NB4 (cell line): ENCODE measurements at regions not wholly inside any gene's neighbourhood (a gene's known extent, or its start where the extent isn't known, plus 50 kb on each side); places are given as distances from the start of the nearest gene placed in this dataset.

Experiments used
- DNase-seq: peaks from one replicate; pipeline ENCODE4 v3.0.0; 2010; ENCODE audit warnings: low read depth
- H3K4me3 ChIP-seq: one replicate; pipeline ENCODE4 v1.5.1; 2011; ENCODE audit warnings: mild to moderate bottlenecking, low read depth, low read length, moderate library complexity
- MAX ChIP-seq: IDR thresholded peaks from 2 replicates; pipeline ENCODE4 v1.6.1; 2011; ENCODE audit warnings: low read depth, low read length
- MYC ChIP-seq: IDR thresholded peaks from 2 replicates; pipeline ENCODE4 v1.6.1; 2011; ENCODE audit warnings: low read depth, low read length
- POLR2A ChIP-seq: IDR thresholded peaks from 2 replicates; pipeline ENCODE4 v1.6.1; 2011; ENCODE audit warnings: mild to moderate bottlenecking; ENCODE audit not compliant: insufficient read length; ENCODE audit errors: extremely low read depth
- TF ChIP-seq, protein P1 (sequence below): IDR thresholded peaks from one replicate; pipeline ENCODE4 v1.5.1; 2012; ENCODE audit warnings: low read depth, low read length

GRCh38 chr5:43852279-43852678, 249.3 kb downstream of the NNT start:
- TF ChIP-seq MYC (no peak), MAX (no peak), POLR2A (no peak)
- TF ChIP-seq, protein P1, sequence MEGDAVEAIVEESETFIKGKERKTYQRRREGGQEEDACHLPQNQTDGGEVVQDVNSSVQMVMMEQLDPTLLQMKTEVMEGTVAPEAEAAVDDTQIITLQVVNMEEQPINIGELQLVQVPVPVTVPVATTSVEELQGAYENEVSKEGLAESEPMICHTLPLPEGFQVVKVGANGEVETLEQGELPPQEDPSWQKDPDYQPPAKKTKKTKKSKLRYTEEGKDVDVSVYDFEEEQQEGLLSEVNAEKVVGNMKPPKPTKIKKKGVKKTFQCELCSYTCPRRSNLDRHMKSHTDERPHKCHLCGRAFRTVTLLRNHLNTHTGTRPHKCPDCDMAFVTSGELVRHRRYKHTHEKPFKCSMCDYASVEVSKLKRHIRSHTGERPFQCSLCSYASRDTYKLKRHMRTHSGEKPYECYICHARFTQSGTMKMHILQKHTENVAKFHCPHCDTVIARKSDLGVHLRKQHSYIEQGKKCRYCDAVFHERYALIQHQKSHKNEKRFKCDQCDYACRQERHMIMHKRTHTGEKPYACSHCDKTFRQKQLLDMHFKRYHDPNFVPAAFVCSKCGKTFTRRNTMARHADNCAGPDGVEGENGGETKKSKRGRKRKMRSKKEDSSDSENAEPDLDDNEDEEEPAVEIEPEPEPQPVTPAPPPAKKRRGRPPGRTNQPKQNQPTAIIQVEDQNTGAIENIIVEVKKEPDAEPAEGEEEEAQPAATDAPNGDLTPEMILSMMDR, result no peak
- DNase-seq, result no peak
- H3K4me3 ChIP-seq, result no peak overlapping the region

DNA sequence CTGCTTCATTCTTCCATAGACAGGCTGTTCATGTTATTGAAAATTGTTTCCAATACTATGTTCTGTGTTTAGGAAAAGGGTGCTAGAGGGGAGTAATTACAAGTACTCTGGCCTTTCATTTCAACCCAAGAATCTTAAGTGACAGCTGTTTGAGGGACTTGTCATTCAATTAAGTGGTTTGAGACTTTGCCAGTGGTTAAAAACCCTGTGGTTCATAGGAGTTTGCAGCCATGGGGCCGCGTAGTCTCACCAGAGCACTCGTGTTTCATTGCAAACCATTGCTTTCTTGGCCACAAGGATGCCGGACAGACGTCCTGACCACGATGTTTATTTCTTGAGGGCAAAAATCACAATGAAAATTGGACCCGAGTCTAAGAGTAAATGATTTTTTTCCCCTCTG, 248.8 kb downstream of the NNT start:
- no peak for TF ChIP-seq POLR2A
- TF ChIP-seq, protein P1, result no peak
- no peak for TF ChIP-seq MAX
- no peak for TF ChIP-seq MYC
- no peak overlapping the region for H3K4me3 ChIP-seq
- no peak for DNase-seq

DNA sequence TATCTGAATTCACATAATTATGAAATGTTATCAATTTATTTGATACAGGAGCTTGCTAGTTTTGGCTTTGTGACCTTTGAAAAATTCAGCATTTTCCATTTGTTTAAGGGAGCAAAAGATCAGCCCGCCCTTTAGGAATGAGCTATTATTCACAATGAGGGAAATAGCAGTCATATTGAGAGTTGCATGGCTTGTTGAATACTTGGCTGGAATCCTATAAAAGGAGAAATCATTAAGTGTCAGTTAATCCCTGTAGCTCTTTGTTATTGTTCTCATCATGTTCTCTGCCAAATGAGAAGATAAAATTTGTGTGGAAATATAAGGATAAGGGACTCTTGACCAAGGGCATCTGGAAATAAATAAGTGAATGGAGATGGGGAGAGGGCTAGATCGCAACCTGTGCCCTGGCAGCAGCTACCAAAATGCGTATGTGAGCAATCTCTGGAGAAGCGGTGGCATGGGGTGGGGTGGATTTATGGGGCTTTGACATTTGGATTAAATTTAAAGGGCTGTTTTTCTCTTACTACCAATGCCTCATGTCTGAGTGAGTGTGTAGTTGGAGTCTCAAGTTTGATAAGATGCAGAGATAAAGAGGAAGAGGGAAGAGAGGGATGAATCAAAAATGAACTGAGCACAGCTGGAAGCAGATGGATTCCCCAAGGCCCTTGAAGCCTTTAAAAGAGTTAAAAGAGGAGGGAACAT, 237.6 kb downstream of the NNT start:
- TF ChIP-seq POLR2A, result no peak
- TF ChIP-seq MYC, result no peak
- TF ChIP-seq MAX, result no peak
- TF ChIP-seq, protein P1, result no peak
- no peak overlapping the region for H3K4me3 ChIP-seq
- DNase-seq, result no peak

GRCh38 chr5:43839218-43839617, 236.2 kb downstream of the NNT start:
- H3K4me3 ChIP-seq, result no peak overlapping the region
- TF ChIP-seq MAX, result no peak
- TF ChIP-seq MYC, result no peak
- TF ChIP-seq, protein P1, result no peak
- TF ChIP-seq POLR2A, result no peak
- DNase-seq, result no peak

DNA sequence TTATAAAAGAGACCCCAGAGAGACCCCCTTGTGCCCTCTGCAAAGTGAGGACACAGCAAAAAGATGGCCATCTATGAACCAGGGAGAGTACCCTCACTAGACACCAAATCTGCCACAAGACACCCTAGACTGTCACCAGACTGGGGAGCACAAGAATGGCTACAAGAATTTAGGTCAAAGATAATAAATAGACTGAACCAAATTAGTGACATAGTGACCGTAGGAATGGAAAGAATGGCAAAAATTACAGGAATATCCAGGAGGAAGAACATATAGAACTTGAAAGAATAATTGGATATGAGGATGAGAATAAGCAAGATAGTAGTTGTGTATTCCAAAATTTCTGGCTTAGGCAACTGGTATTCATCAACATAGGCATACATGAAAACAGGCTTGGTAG, 235.0 kb downstream of the NNT start:
- no peak overlapping the region for H3K4me3 ChIP-seq
- DNase-seq, result no peak
- TF ChIP-seq POLR2A (no peak), MYC (no peak), MAX (no peak)
- TF ChIP-seq, protein P1, result no peak
